Left ventricle myocardium inferior (tissue), 1 donor: ENCODE measurements at regions not wholly inside any gene's neighbourhood (a gene's known extent, or its start where the extent isn't known, plus 50 kb on each side); places are given as distances from the start of the nearest gene placed in this dataset.

Experiments
- DNase-seq: peaks from one replicate; pipeline ENCODE4 v3.0.0-alpha.2; 2020
- H3K27ac ChIP-seq: fragments of 200-600 bp; replicated peaks from 2 replicates; pipeline ENCODE4 v1.8.0; 2021
- H3K27me3 ChIP-seq: fragments of 200-600 bp; 2 replicates; pipeline ENCODE4 v1.8.0; 2021; ENCODE audit warnings: low read depth
- H3K36me3 ChIP-seq: fragments of 200-600 bp; 2 replicates; pipeline ENCODE4 v1.8.0; 2021
- H3K4me1 ChIP-seq: fragments of 200-600 bp; 2 replicates; pipeline ENCODE4 v1.8.0; 2021
- H3K4me3 ChIP-seq: fragments of 200-600 bp; 2 replicates; pipeline ENCODE4 v1.8.0; 2021; ENCODE audit warnings: mild to moderate bottlenecking, moderate library complexity
- H3K9me3 ChIP-seq: fragments of 200-600 bp; replicated peaks from 2 replicates; pipeline ENCODE4 v1.8.0; 2021
- CTCF ChIP-seq: fragments of 200-600 bp; IDR thresholded peaks from 2 replicates; pipeline ENCODE4 v1.8.0; 2021; ENCODE audit warnings: antibody characterized with exemption, mild to moderate bottlenecking, borderline replicate concordance
- intact Hi-C: fragments of 100-400 bp; cut with micrococcal nuclease; formaldehyde crosslinking; loops from one replicate; pipeline ENCODE4 v1.11.0; 2022
- donor health status: DM: no; HTN: yes; CAD: no; lungs with severe emphysema.

- Histone ChIP-seq H3K27ac (no peak overlapping the region), H3K4me3 (no peak overlapping the region), H3K9me3 (peaks cover 15% of the 10 kb centered on the region), H3K36me3 (no peaks in the 10 kb centered on the region), H3K4me1 (peaks cover 19% of the 10 kb centered on the region), H3K27me3 (no peaks in the 10 kb centered on the region)
- TF ChIP-seq CTCF = no peak
- intact Hi-C loops = no loop called here
- peak; percentile 7 for DNase-seq
These were observed 141.2 kb upstream of the C14orf180 start for GRCh38 chr14:104438166-104438887.

GRCh38 chr14:104439625-104440024 lies 139.9 kb upstream of the C14orf180 start:
- Histone ChIP-seq H3K27me3 (no peaks in the 10 kb centered on the region), H3K27ac (no peak overlapping the region), H3K36me3 (no peaks in the 10 kb centered on the region), H3K4me3 (no peak overlapping the region), H3K9me3 (peaks cover 15% of the 10 kb centered on the region), H3K4me1 (peaks cover 19% of the 10 kb centered on the region)
- no peak for TF ChIP-seq CTCF
- no peak for DNase-seq
- intact Hi-C loops = no loop called here

GRCh38 chr14:104440297-104440956 lies 139.1 kb upstream of the C14orf180 start:
- Histone ChIP-seq H3K4me1 (peaks cover 19% of the 10 kb centered on the region), H3K9me3 (peaks cover 15% of the 10 kb centered on the region), H3K27ac (no peak overlapping the region), H3K4me3 (no peak overlapping the region), H3K36me3 (no peaks in the 10 kb centered on the region), H3K27me3 (no peaks in the 10 kb centered on the region)
- intact Hi-C loops = no loop called here
- DNase-seq = no peak
- no peak for TF ChIP-seq CTCF

- Histone ChIP-seq H3K9me3 (peaks cover 15% of the 10 kb centered on the region), H3K27me3 (peaks cover 6% of the 10 kb centered on the region), H3K27ac (no peak overlapping the region), H3K4me3 (no peak overlapping the region), H3K4me1 (peaks cover 9% of the 10 kb centered on the region), H3K36me3 (no peaks in the 10 kb centered on the region)
- intact Hi-C loops = no loop called here
- DNase-seq = no peak
- no peak for TF ChIP-seq CTCF
These were observed 138.1 kb upstream of the C14orf180 start for GRCh38 chr14:104441275-104442106.

- no peaks in the 10 kb centered on the region for H3K36me3 ChIP-seq
- no peak overlapping the region for H3K27ac ChIP-seq
- peaks cover 2% of the 10 kb centered on the region for H3K4me1 ChIP-seq
- H3K4me3 ChIP-seq = no peak overlapping the region
- peaks cover 15% of the 10 kb centered on the region for H3K9me3 ChIP-seq
- DNase-seq = no peak
- intact Hi-C loops = no loop called here
- no peak for TF ChIP-seq CTCF
- H3K27me3 ChIP-seq = peaks cover 12% of the 10 kb centered on the region
These were observed 137.4 kb upstream of the C14orf180 start for GRCh38 chr14:104442107-104442551.
